ENCODE measurements at regions not wholly inside any gene's neighbourhood (a gene's known extent, or its start where the extent isn't known, plus 50 kb on each side); places are given as distances from the start of the nearest gene placed in this dataset.
"Not testable (repeated sequence)": the region's sequence is repeated elsewhere in the genome, so short reads cannot be mapped to it uniquely, and the experiment has no call there.

- Histone ChIP-seq H3K4me2 (ENCODE audit: insufficient read depth, low read length) (no peak overlapping the region), H3K79me2 (ENCODE audit: control insufficient read depth, insufficient read depth, low read length) (no peaks in the 10 kb centered on the region), H3K9me3 (replicated peaks; ENCODE audit: control insufficient read depth, insufficient read depth, low read length) (no peaks in the 10 kb centered on the region), H4K20me1 (replicated peaks; ENCODE audit: control insufficient read depth, extremely low read depth, insufficient read depth, low read length) (no peaks in the 10 kb centered on the region), H3K9ac (replicated peaks; ENCODE audit: extremely low read depth, insufficient read depth, low read length) (no peak overlapping the region), H3K27ac (ENCODE audit: insufficient read depth, low read depth, low read length) (no peak overlapping the region), H3K27me3 (ENCODE audit: control insufficient read depth in 2 of 2, insufficient read depth in 2 of 2, low read length in 2 of 2) (no peaks in the 10 kb centered on the region), H3K9me1 (replicated peaks; ENCODE audit: control insufficient read depth, extremely low read depth, insufficient read depth, low read length) (no peaks in the 10 kb centered on the region), H3K36me3 (ENCODE audit: control insufficient read depth in 2 of 2, extremely low read depth in 1 of 2, insufficient read depth in 2 of 2, low read length in 2 of 2) (no peaks in the 10 kb centered on the region), H2AFZ (ENCODE audit: low read depth, low read length) (no peak overlapping the region), H3K4me1 (ENCODE audit: control insufficient read depth, extremely low read depth, insufficient read depth, low read length) (no peaks in the 10 kb centered on the region), H3K4me3 (replicated peaks in 1 of 3; ENCODE audit: insufficient read depth in 1 of 3, low read depth in 1 of 3, low read length in 3 of 3) (no peak overlapping the region)
- no TSS peak for BruUV-seq (replicated peaks)
- dilution Hi-C loops (cut with MboI; ENCODE audit: extremely low pct_ligation_motif_present, low sequenced_read_pairs) (no loop called here), intact Hi-C loops (cut with micrococcal nuclease) (no loop called here)
- ChIA-PET POLR2A (no interaction called here), CTCF (no interaction called here)
- FAIRE-seq = no peak
- TF ChIP-seq CTCF (IDR thresholded peaks at IDR 0.05; ENCODE audit: extremely low read depth in 1 of 2, insufficient read depth in 1 of 2, low read depth in 1 of 2, low read length in 2 of 2) (no peak), JUN (IDR thresholded peaks at IDR 0.05; ENCODE audit: borderline replicate concordance, insufficient read depth, insufficient read length, low read depth) (no peak), GATA2 (IDR thresholded peaks at IDR 0.05; ENCODE audit: insufficient read depth, insufficient read length, low read depth, low read length) (no peak), POLR2AphosphoS5 (IDR thresholded peaks at IDR 0.05; ENCODE audit: insufficient read depth, low read depth, low read length) (no peak), MAX (IDR thresholded peaks at IDR 0.05; ENCODE audit: insufficient read depth, insufficient read length) (no peak), POLR2A (IDR thresholded peaks at IDR 0.05; ENCODE audit: low read depth, low read length) (no peak), FOS (IDR thresholded peaks at IDR 0.05; ENCODE audit: borderline replicate concordance, insufficient read depth, low read length) (no peak), EZH2 (IDR thresholded peaks at IDR 0.05; ENCODE audit: borderline replicate concordance, low read depth, low read length, severe bottlenecking) (no peak), MYC (IDR thresholded peaks at IDR 0.05; ENCODE audit: low read depth, low read length) (no peak)
- no peak for DNase-seq (ENCODE audit: low read depth, low spot score)
Measured at GRCh38 chr4:85210353-85210752, 243.9 kb upstream of the WDFY3 start.

- not testable (repeated sequence) for FAIRE-seq; H3K4me2 ChIP-seq (ENCODE audit: insufficient read depth, low read length)
Measured at GRCh38 chr4:85216571-85216970, 250.1 kb upstream of the WDFY3 start.

More at GRCh38 chr4:85216571-85216970, 250.1 kb upstream of the WDFY3 start:
- dilution Hi-C loops (cut with MboI; ENCODE audit: extremely low pct_ligation_motif_present, low sequenced_read_pairs); POLR2A ChIA-PET; H3K9me3 ChIP-seq (replicated peaks; ENCODE audit: control insufficient read depth, insufficient read depth, low read length); H4K20me1 ChIP-seq (replicated peaks; ENCODE audit: control insufficient read depth, extremely low read depth, insufficient read depth, low read length); H3K27ac ChIP-seq (ENCODE audit: insufficient read depth, low read depth, low read length); H3K27me3 ChIP-seq (ENCODE audit: control insufficient read depth in 2 of 2, insufficient read depth in 2 of 2, low read length in 2 of 2); H2AFZ ChIP-seq (ENCODE audit: low read depth, low read length); H3K9ac ChIP-seq (replicated peaks; ENCODE audit: extremely low read depth, insufficient read depth, low read length); BruUV-seq (replicated peaks); H3K9me1 ChIP-seq (replicated peaks; ENCODE audit: control insufficient read depth, extremely low read depth, insufficient read depth, low read length); H3K79me2 ChIP-seq (ENCODE audit: control insufficient read depth, insufficient read depth, low read length); H3K4me1 ChIP-seq (ENCODE audit: control insufficient read depth, extremely low read depth, insufficient read depth, low read length); intact Hi-C loops (cut with micrococcal nuclease); H3K36me3 ChIP-seq (ENCODE audit: control insufficient read depth in 2 of 2, extremely low read depth in 1 of 2, insufficient read depth in 2 of 2, low read length in 2 of 2); H3K4me3 ChIP-seq (replicated peaks in 1 of 3; ENCODE audit: insufficient read depth in 1 of 3, low read depth in 1 of 3, low read length in 3 of 3); DNase-seq (ENCODE audit: low read depth, low spot score); CTCF ChIA-PET: not testable (repeated sequence)
